ENCODE measurements at regions not wholly inside any gene's neighbourhood (a gene's known extent, or its start where the extent isn't known, plus 50 kb on each side); places are given as distances from the start of the nearest gene placed in this dataset.

- no peak for DNase-seq
- TF ChIP-seq POLR2A (IDR thresholded peaks at IDR 0.05) (no peak), CTCF (IDR thresholded peaks at IDR 0.05) (no peak)
- Histone ChIP-seq H3K27me3 (no peaks in the 10 kb centered on the region), H3K9me3 (no peaks in the 10 kb centered on the region), H3K36me3 (no peaks in the 10 kb centered on the region), H3K4me1 (no peaks in the 10 kb centered on the region), H3K4me3 (replicated peaks in 1 of 3) (no peak overlapping the region), H3K27ac (no peak overlapping the region)
- WGBS, 2 donors = 83 to 85% methylated on average over 3 of the region's 3 CpGs
- intact Hi-C loops (cut with DNase I) = no loop called here
Measured at GRCh38 chr21:34009193-34009592, 64.2 kb upstream of the MRPS6 start.

GRCh38 chr21:34008618-34009017, 64.8 kb upstream of the MRPS6 start:
- Histone ChIP-seq H3K9me3 (no peaks in the 10 kb centered on the region), H3K4me1 (no peaks in the 10 kb centered on the region), H3K36me3 (no peaks in the 10 kb centered on the region), H3K27me3 (no peaks in the 10 kb centered on the region), H3K4me3 (replicated peaks in 1 of 3) (no peak overlapping the region), H3K27ac (no peak overlapping the region)
- DNase-seq = no peak
- 85 to 90% methylated on average over 5 of the region's 5 CpGs for WGBS, 2 donors
- intact Hi-C loops (cut with DNase I) = no loop called here
- TF ChIP-seq POLR2A (IDR thresholded peaks at IDR 0.05) = no peak
- no peak for TF ChIP-seq CTCF (IDR thresholded peaks at IDR 0.05)

- intact Hi-C loops (cut with DNase I) = no loop called here
- Histone ChIP-seq H3K4me3 (replicated peaks in 1 of 3) (no peak overlapping the region), H3K9me3 (no peaks in the 10 kb centered on the region), H3K27ac (no peak overlapping the region), H3K4me1 (no peaks in the 10 kb centered on the region), H3K36me3 (no peaks in the 10 kb centered on the region), H3K27me3 (no peaks in the 10 kb centered on the region)
- DNase-seq = no peak
- TF ChIP-seq POLR2A (IDR thresholded peaks at IDR 0.05) (no peak), CTCF (IDR thresholded peaks at IDR 0.05) (no peak)
- 93 to 94% methylated on average over 6 of the region's 6 CpGs for WGBS, 2 donors
Measured at GRCh38 chr21:34006611-34007168, 66.7 kb upstream of the MRPS6 start.

GRCh38 chr21:34004974-34005373, 68.4 kb upstream of the MRPS6 start:
- Histone ChIP-seq H3K9me3 (no peaks in the 10 kb centered on the region), H3K4me3 (replicated peaks in 1 of 3) (no peak overlapping the region), H3K4me1 (no peaks in the 10 kb centered on the region), H3K27me3 (no peaks in the 10 kb centered on the region), H3K27ac (no peak overlapping the region), H3K36me3 (no peaks in the 10 kb centered on the region)
- intact Hi-C loops (cut with DNase I) = no loop called here
- TF ChIP-seq CTCF (IDR thresholded peaks at IDR 0.05) = no peak
- peak; percentile 73 to 74 for DNase-seq
- WGBS, 2 donors = 32 to 41% methylated on average over 5 of the region's 5 CpGs

GRCh38 chr21:34004013-34004938, 69.1 kb upstream of the MRPS6 start:
- Histone ChIP-seq H3K9me3 (no peaks in the 10 kb centered on the region), H3K27me3 (no peaks in the 10 kb centered on the region), H3K27ac (no peak overlapping the region), H3K36me3 (no peaks in the 10 kb centered on the region), H3K4me3 (replicated peaks in 1 of 3) (no peak overlapping the region), H3K4me1 (no peaks in the 10 kb centered on the region)
- no peak for TF ChIP-seq CTCF (IDR thresholded peaks at IDR 0.05)
- no peak for TF ChIP-seq POLR2A (IDR thresholded peaks at IDR 0.05)
- intact Hi-C loops (cut with DNase I) = no loop called here
- no peak for DNase-seq
- 79 to 88% methylated on average over 7 of the region's 7 CpGs for WGBS, 2 donors

All from thyroid gland (tissue), 4 donors.